Activated B cell treated with CpG ODN at 0.5 μM for 24 hours (primary cell): ENCODE measurements at regions not wholly inside any gene's neighbourhood (a gene's known extent, or its start where the extent isn't known, plus 50 kb on each side); places are given as distances from the start of the nearest gene placed in this dataset.

Experiments used
- ATAC-seq: fragments of 200-7000 bp; cut with Tn5 transposase; one replicate; pipeline ENCODE4 v1.10.0; 2021; ENCODE audit warnings: low read depth, mild to moderate bottlenecking, moderate library complexity
- CTCF ChIA-PET: fragments of 350-600 bp; sonication (Branson Sonifier 250); formaldehyde crosslinking; loops from one replicate; lab custom pipeline; 2021; ENCODE audit warnings: antibody characterized with exemption; lab: Charles Lee
- POLR2A ChIA-PET: fragments of 350-600 bp; sonication (Branson Sonifier 250); formaldehyde crosslinking; loops from one replicate; lab custom pipeline; 2021; ENCODE audit warnings: antibody characterized with exemption; lab: Charles Lee
- DNase-seq: peaks from one replicate; pipeline ENCODE4 v3.0.0; 2022
- H3K27ac Mint-ChIP-seq: one replicate; pipeline ENCODE4 v1.8.0; 2020; ENCODE audit warnings: mixed read lengths
- H3K27me3 Mint-ChIP-seq: one replicate; pipeline ENCODE4 v1.8.0; 2021; ENCODE audit warnings: mixed read lengths
- H3K36me3 Mint-ChIP-seq: one replicate; pipeline ENCODE4 v1.8.0; 2021; ENCODE audit warnings: low read depth, mixed read lengths
- H3K4me1 Mint-ChIP-seq: one replicate; pipeline ENCODE4 v1.8.0; 2021; ENCODE audit warnings: mixed read lengths
- H3K4me3 Mint-ChIP-seq: one replicate; pipeline ENCODE4 v1.8.0; 2020; ENCODE audit warnings: mild to moderate bottlenecking, mixed read lengths
- H3K9me3 Mint-ChIP-seq: one replicate; pipeline ENCODE4 v1.8.0; 2020; ENCODE audit warnings: mixed read lengths
- CTCF ChIP-seq: fragments of 200-600 bp; IDR thresholded peaks from one replicate; pipeline ENCODE4 v1.8.0; 2022; ENCODE audit warnings: antibody characterized with exemption, mild to moderate bottlenecking
- intact Hi-C: fragments of 100-400 bp; cut with micrococcal nuclease; formaldehyde crosslinking; loops from one replicate; pipeline ENCODE4 v1.15.1; 2024

DNA sequence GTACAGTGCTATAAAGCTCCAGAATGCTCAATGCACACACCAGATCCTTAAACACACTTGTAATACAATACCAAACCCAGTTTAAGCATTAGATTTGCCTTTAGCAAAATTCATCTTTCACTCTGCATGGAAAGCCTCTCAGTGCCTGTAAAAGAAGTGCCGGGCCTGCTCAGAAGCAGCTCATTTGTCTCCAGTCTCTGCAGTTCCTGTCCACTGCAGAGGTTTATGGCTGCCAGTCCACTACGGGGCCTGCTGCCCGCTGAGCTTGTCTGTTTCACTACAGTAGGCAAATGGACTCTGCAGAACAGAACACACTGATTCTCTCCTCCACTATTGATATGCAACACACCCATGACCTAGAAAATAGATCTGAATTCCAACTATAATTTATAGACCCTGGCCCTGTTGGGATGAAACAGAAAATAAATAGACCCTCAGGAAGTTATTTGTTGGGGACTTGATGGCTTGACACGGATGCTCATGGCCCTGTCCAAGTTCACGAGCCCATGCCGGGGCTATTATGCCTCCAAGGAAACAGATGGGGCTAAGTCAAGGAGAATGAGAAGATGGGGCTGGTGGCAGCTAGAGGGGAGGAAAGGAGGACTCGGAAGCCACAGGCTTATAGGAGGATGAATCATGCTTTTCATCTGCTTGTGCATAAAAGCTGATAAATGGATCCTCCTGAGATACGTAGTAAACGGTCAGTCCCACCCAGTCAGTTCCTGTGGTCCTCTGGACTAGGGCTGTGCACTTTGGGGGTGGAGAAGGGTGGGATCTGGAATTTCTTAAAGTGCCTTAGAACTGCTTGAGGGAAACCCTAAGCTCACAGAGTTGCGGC lies 416.8 kb upstream of the TENM4 start:
- Mint-ChIP-seq H3K36me3 (no peaks in the 10 kb centered on the region), H3K4me3 (no peak overlapping the region), H3K4me1 (no peaks in the 10 kb centered on the region), H3K27me3 (no peaks in the 10 kb centered on the region), H3K9me3 (peaks cover 5% of the 10 kb centered on the region), H3K27ac (no peak overlapping the region)
- ChIA-PET CTCF (no interaction called here), POLR2A (no interaction called here)
- no peak for TF ChIP-seq CTCF
- intact Hi-C loops = no loop called here
- DNase-seq = no peak
- ATAC-seq = no peak

DNA sequence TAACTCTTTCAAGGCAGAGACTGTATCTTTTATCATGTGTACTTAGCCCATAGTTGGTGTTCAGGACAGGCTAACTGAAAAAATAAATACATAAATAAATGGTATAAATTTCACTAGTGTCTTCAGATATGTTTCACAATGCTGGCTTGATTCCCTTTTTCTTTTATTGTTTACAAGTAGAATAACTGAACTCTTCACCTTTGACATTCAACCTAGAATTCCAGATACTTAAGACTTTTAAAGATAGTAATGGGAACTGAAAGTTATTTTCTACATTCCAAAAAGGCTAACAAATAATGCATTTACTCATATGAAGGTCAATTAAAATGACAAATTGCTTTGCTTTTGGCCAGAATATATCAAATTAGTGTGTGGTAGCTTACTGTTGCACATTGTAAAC lies 411.3 kb upstream of the TENM4 start:
- POLR2A ChIA-PET = no interaction called here

GRCh38 chr11:79845002-79845709 lies 404.3 kb upstream of the TENM4 start:
- ATAC-seq (no peak), DNase-seq (no peak)
- intact Hi-C loops = no loop called here
- no peak overlapping the region for H3K27ac Mint-ChIP-seq
- no peaks in the 10 kb centered on the region for H3K4me1 Mint-ChIP-seq
- ChIA-PET POLR2A (no interaction called here), CTCF (no interaction called here)
- no peaks in the 10 kb centered on the region for H3K36me3 Mint-ChIP-seq
- no peaks in the 10 kb centered on the region for H3K27me3 Mint-ChIP-seq
- H3K4me3 Mint-ChIP-seq = no peak overlapping the region
- no peak for TF ChIP-seq CTCF
- peaks cover 1% of the 10 kb centered on the region for H3K9me3 Mint-ChIP-seq

More for the DNA sequence above, 411.3 kb upstream of the TENM4 start:
- H3K4me1 Mint-ChIP-seq = no peaks in the 10 kb centered on the region
- H3K36me3 Mint-ChIP-seq = no peaks in the 10 kb centered on the region
- no peak overlapping the region for H3K27ac Mint-ChIP-seq
- peaks cover 4% of the 10 kb centered on the region for H3K9me3 Mint-ChIP-seq
- no peak for TF ChIP-seq CTCF
- intact Hi-C loops = no loop called here
- H3K4me3 Mint-ChIP-seq = no peak overlapping the region
- no peak for ATAC-seq
- no peak for DNase-seq
- no peaks in the 10 kb centered on the region for H3K27me3 Mint-ChIP-seq
- CTCF ChIA-PET = no interaction called here

- CTCF ChIA-PET = no interaction called here
Measured at GRCh38 chr11:79834015-79834414, 393.2 kb upstream of the TENM4 start.

More at GRCh38 chr11:79834015-79834414, 393.2 kb upstream of the TENM4 start:
- intact Hi-C loops = no loop called here
- Mint-ChIP-seq H3K4me1 (no peaks in the 10 kb centered on the region), H3K4me3 (no peak overlapping the region), H3K36me3 (no peaks in the 10 kb centered on the region), H3K27me3 (no peaks in the 10 kb centered on the region), H3K9me3 (no peaks in the 10 kb centered on the region), H3K27ac (no peak overlapping the region)
- DNase-seq (no peak), ATAC-seq (no peak)
- no peak for TF ChIP-seq CTCF
- POLR2A ChIA-PET = no interaction called here
